ENCODE measurements at regions not wholly inside any gene's neighbourhood (a gene's known extent, or its start where the extent isn't known, plus 50 kb on each side); places are given as distances from the start of the nearest gene placed in this dataset.

- TF ChIP-seq, protein P1, sequence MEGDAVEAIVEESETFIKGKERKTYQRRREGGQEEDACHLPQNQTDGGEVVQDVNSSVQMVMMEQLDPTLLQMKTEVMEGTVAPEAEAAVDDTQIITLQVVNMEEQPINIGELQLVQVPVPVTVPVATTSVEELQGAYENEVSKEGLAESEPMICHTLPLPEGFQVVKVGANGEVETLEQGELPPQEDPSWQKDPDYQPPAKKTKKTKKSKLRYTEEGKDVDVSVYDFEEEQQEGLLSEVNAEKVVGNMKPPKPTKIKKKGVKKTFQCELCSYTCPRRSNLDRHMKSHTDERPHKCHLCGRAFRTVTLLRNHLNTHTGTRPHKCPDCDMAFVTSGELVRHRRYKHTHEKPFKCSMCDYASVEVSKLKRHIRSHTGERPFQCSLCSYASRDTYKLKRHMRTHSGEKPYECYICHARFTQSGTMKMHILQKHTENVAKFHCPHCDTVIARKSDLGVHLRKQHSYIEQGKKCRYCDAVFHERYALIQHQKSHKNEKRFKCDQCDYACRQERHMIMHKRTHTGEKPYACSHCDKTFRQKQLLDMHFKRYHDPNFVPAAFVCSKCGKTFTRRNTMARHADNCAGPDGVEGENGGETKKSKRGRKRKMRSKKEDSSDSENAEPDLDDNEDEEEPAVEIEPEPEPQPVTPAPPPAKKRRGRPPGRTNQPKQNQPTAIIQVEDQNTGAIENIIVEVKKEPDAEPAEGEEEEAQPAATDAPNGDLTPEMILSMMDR (IDR thresholded peaks at IDR 0.05) = no peak
- TF ChIP-seq EP300 (IDR thresholded peaks at IDR 0.05) = no peak
Observed at GRCh38 chr14:101019990-101020710, 116.6 kb upstream of the RTL1 start.
